AG09319 (cell line): ENCODE measurements at regions not wholly inside any gene's neighbourhood (a gene's known extent, or its start where the extent isn't known, plus 50 kb on each side); places are given as distances from the start of the nearest gene placed in this dataset.

Experiments
- DNase-seq: peaks from one replicate; pipeline ENCODE4 v3.0.0-alpha.2; 2010; ENCODE audit warnings: low read depth; ENCODE audit errors: extremely low read depth
- TF ChIP-seq, protein P1 (sequence below): IDR thresholded peaks from 2 replicates; pipeline ENCODE4 v1.5.1; 2011; ENCODE audit warnings: low read depth, mild to moderate bottlenecking, inconsistent platforms, low read length, moderate library complexity

DNA sequence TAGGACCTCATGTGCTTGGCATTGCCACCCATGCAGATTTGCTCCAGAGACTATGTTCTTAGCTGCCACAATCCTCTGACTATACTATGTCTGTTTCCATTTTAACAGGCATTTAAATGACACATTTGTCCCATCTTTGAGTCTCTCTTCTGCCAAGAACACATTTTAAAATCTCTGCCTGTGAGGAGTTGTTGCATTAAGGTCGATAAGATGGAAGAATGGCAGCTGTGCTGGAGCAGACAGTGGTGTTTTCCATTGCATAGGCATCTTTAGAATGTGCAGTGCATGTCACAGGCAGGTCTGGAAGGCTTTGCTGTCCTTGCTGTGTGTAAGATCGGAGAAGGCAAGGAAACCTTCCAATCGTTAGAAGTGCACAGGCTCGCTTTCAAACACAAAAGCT is 70.9 kb upstream of the CELF2 start:
- TF ChIP-seq, protein P1, sequence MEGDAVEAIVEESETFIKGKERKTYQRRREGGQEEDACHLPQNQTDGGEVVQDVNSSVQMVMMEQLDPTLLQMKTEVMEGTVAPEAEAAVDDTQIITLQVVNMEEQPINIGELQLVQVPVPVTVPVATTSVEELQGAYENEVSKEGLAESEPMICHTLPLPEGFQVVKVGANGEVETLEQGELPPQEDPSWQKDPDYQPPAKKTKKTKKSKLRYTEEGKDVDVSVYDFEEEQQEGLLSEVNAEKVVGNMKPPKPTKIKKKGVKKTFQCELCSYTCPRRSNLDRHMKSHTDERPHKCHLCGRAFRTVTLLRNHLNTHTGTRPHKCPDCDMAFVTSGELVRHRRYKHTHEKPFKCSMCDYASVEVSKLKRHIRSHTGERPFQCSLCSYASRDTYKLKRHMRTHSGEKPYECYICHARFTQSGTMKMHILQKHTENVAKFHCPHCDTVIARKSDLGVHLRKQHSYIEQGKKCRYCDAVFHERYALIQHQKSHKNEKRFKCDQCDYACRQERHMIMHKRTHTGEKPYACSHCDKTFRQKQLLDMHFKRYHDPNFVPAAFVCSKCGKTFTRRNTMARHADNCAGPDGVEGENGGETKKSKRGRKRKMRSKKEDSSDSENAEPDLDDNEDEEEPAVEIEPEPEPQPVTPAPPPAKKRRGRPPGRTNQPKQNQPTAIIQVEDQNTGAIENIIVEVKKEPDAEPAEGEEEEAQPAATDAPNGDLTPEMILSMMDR = no peak
- DNase-seq = no peak

GRCh38 chr10:10951675-10952074 is 66.0 kb upstream of the CELF2 start:
- no peak for DNase-seq
- TF ChIP-seq, protein P1 = no peak

DNA sequence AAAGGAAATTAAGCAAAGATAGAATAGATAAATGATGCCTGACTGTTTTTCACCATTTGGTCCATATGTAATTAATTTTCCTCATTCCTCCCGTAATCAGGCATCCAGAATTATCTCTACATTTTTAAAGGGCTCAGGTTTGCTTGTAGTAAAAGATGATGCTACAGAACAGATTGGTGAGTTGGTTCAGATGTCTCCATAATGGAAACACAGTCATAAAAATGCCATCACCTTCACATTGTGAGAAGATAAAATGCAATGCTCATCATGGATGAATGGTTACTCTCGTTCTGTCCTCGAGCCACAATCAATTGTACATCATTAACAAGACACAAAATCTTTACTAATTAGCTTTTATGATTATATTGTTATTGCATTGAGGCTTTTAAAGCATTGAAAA is 64.9 kb upstream of the CELF2 start:
- TF ChIP-seq, protein P1 = no peak
- no peak for DNase-seq

- DNase-seq = no peak
- TF ChIP-seq, protein P1 = no peak
Observed at GRCh38 chr10:10956681-10957542, 60.8 kb upstream of the CELF2 start.

DNA sequence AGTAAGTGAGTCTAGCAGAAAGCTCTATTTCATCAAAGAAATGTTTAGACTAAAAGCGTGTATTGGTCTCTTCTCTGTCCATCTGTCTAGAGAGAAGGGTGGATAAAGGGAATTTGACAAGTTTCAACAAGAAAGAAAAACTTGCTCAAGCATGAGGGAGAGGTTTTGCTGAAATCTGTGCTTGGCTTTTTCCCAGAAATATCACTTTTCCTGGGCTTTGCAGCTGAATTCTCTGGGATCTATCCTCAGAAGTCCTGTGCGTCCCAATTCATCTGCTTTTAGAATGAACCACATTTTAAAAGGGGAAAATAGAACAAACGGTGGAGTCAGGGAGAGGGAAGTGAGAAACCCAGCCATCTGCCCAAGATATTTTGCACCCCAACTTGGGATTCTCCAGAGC is 59.6 kb upstream of the CELF2 start:
- TF ChIP-seq, protein P1 = no peak
- no peak for DNase-seq

GRCh38 chr10:10959666-10960065 is 58.0 kb upstream of the CELF2 start:
- TF ChIP-seq, protein P1 = no peak
- DNase-seq = no peak

DNA sequence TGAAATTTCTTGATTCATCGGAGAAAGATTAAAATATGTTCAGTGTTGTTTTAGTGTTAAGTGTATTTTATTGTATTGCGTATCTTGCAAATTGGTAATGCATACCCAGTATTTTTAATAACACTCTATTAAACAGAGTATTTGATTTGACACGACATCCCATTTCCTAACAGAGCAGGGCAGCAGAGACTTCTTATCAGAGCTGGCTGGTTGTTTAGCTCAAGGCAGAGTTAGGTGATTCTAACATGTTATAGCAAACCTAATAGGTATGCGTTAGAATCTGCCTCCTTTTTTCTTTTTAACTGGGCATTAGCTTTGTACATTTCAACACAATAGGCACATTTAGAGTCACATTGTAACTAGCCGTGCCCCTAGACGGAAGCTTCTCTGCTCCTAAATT is 57.1 kb upstream of the CELF2 start:
- TF ChIP-seq, protein P1 = no peak
- no peak for DNase-seq
